ENCODE measurements at regions not wholly inside any gene's neighbourhood (a gene's known extent, or its start where the extent isn't known, plus 50 kb on each side); places are given as distances from the start of the nearest gene placed in this dataset.

DNA sequence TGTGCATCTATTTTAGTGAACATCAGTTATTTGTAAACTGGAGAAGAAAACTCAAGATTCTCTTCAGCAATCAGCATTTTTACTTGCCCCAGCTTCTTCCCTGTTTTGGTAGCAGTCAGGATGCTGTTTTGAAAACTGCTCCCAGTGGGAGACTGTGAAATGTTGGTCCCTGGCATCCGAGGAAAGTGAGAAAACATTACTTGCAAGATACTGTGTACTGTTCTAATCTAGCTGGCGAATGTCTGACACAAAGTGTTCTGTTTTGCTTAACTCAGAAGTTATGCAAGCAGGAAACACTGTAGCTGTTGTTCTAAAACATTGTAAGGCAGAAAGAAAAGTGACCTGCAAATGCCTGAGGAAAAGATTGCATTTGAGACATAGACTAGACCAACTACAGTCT is 171.8 kb upstream of the POM121L12 start:
- TF ChIP-seq CTCF (IDR thresholded peaks at IDR 0.05) (no peak), EZH2phosphoT487 (IDR thresholded peaks at IDR 0.05) (no peak)

Measured in neural progenitor cell (in vitro differentiated cells).